ENCODE measurements at regions not wholly inside any gene's neighbourhood (a gene's known extent, or its start where the extent isn't known, plus 50 kb on each side); places are given as distances from the start of the nearest gene placed in this dataset.

DNA sequence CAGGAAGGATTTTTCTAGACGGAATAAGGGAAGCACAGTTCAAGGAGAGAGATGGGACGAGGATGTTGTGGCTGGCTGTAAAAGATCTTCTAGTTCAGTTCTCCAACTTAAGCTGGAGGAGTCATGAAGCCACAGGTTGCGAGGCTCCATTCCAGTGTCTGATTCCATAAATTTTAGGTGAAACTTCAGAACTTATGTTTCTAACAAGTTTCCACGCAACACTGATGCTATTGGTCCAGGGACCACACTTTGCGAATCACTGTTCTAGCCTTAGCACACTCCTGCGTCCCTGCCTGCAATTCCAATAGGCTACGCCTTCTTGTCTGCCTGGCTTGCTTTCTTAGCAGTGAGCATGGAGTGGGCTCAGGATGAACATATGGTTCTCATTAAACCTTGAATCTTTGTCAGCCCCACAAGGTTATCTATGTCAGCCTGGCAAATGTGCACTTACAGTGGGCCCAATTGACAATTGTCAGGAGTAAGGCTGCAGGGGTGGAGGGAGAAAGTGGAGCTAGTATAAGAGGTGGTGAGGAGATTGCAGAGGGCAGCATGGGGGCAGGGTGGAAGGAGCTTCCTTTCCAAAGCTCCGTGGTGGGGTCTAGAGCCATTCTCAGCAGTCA lies 438.1 kb upstream of the ST6GAL2 start:
- Histone ChIP-seq H3K4me3 (ENCODE audit: low read length) (no peak overlapping the region), H3K27me3 (ENCODE audit: control insufficient read depth in 1 of 2, insufficient read depth in 2 of 2, low read length in 2 of 2) (no peaks in the 10 kb centered on the region), H3K9me3 (ENCODE audit: control insufficient read depth in 1 of 2, insufficient read depth in 1 of 2, low read length in 2 of 2) (peaks cover 0 to 11% of the 10 kb centered on the region in 2 experiments), H3K27ac (ENCODE audit: low read depth in 1 of 2, low read length in 2 of 2) (no peak overlapping the region), H3K4me1 (ENCODE audit: insufficient read depth, low read length) (no peaks in the 10 kb centered on the region), H3K36me3 (ENCODE audit: insufficient read depth, low read length) (no peaks in the 10 kb centered on the region)
- CTCF ChIA-PET, result no interaction called here
- no peaks in the 10 kb centered on the region for H3K4me1 Mint-ChIP-seq (ENCODE audit: low read depth)
- POLR2A ChIA-PET, result no interaction called here
- H3K4me3 Mint-ChIP-seq, result no peak overlapping the region
- ATAC-seq (ENCODE audit: poor library complexity), result no peak
- no peaks in the 10 kb centered on the region for H3K27me3 Mint-ChIP-seq
- no peak for DNase-seq
- H3K36me3 Mint-ChIP-seq (ENCODE audit: low read depth), result no peaks in the 10 kb centered on the region
- TF ChIP-seq, protein P1, sequence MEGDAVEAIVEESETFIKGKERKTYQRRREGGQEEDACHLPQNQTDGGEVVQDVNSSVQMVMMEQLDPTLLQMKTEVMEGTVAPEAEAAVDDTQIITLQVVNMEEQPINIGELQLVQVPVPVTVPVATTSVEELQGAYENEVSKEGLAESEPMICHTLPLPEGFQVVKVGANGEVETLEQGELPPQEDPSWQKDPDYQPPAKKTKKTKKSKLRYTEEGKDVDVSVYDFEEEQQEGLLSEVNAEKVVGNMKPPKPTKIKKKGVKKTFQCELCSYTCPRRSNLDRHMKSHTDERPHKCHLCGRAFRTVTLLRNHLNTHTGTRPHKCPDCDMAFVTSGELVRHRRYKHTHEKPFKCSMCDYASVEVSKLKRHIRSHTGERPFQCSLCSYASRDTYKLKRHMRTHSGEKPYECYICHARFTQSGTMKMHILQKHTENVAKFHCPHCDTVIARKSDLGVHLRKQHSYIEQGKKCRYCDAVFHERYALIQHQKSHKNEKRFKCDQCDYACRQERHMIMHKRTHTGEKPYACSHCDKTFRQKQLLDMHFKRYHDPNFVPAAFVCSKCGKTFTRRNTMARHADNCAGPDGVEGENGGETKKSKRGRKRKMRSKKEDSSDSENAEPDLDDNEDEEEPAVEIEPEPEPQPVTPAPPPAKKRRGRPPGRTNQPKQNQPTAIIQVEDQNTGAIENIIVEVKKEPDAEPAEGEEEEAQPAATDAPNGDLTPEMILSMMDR (IDR thresholded peaks at IDR 0.05), result no peak
- no peak overlapping the region for H3K27ac Mint-ChIP-seq
- intact Hi-C loops (cut with DNase I, micrococcal nuclease), result no loop called here
- H3K9me3 Mint-ChIP-seq, result peaks cover 4% of the 10 kb centered on the region

DNA sequence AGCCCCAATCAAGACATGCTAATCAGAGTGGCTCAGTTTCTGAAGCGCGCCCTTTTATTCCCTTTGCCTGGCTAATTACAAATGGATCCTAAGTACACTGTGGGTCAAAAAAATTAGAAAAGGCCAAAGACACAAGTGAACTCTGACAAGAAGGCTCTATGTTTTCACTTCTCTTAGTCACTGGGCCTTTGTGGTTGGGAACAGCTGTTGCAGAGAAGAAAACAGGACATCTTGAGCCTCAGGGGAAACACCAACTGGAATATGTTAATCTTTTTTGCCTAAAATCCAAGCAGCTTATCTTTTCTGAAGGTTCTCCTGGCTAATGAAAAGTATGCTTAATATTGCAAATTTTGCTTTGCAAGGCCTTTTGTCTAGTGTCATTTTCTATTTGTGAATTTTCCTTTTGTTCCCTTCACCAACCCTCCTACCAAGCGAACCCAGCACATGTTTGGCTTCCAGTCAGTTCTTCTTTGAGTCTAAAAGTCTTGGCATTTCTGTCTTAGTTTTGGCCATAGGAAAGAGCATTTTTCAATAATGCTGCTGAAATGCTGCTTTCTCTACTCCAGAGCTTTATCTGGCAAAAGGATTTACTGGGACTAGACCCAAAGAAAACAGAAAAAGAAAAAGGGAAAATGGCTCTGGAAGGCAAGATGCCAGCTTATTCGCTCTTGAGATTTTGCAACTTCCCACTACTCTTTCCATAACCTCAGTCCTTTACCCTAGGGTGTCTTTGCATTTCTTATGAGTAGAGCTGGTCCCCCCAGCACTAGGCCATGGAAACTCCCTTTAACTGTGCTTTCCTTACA lies 440.2 kb upstream of the ST6GAL2 start:
- Histone ChIP-seq H3K4me1 (ENCODE audit: insufficient read depth, low read length) (no peaks in the 10 kb centered on the region), H3K36me3 (ENCODE audit: insufficient read depth, low read length) (no peaks in the 10 kb centered on the region), H3K27me3 (ENCODE audit: control insufficient read depth in 1 of 2, insufficient read depth in 2 of 2, low read length in 2 of 2) (no peaks in the 10 kb centered on the region), H3K27ac (ENCODE audit: low read depth in 1 of 2, low read length in 2 of 2) (no peak overlapping the region), H3K4me3 (ENCODE audit: low read length) (no peak overlapping the region), H3K9me3 (ENCODE audit: control insufficient read depth in 1 of 2, insufficient read depth in 1 of 2, low read length in 2 of 2) (peaks cover 0 to 8% of the 10 kb centered on the region in 2 experiments)
- CTCF ChIA-PET, result interaction anchor here (1.0 kb wide), 1 partner anchor 33 kb away, joined by 3 read pairs; no protein-coding TSS in a partner anchor
- TF ChIP-seq, protein P1 (IDR thresholded peaks at IDR 0.05), result no peak
- ATAC-seq (ENCODE audit: poor library complexity) (no peak), DNase-seq (no peak)
- no peak overlapping the region for H3K4me3 Mint-ChIP-seq
- intact Hi-C loops (cut with DNase I, micrococcal nuclease), result no loop called here
- H3K4me1 Mint-ChIP-seq (ENCODE audit: low read depth), result no peaks in the 10 kb centered on the region
- POLR2A ChIA-PET, result no interaction called here
- H3K9me3 Mint-ChIP-seq, result peaks cover 7% of the 10 kb centered on the region
- H3K27me3 Mint-ChIP-seq, result no peaks in the 10 kb centered on the region
- H3K27ac Mint-ChIP-seq, result no peak overlapping the region
- no peaks in the 10 kb centered on the region for H3K36me3 Mint-ChIP-seq (ENCODE audit: low read depth)

DNA sequence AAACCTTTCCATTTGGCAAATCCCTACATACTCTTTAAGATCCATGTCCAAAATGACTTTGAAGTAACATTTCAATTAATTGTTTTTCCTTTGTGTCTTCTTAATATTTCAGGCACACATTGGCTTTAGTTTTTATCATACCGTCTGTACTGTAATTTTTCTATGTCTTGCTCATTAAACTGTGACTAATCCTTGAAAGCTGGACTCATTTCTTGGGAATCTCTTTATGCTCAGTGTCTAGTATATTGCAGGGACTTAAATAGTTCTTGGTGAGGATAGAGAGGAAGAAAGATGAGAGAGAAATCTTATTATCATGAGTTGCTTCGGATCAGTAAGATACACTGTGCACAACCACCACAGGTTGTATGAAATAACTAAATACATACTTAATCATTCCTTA lies 448.3 kb upstream of the ST6GAL2 start:
- no peak overlapping the region for H3K4me3 Mint-ChIP-seq
- ChIA-PET POLR2A (no interaction called here), CTCF (no interaction called here)
- DNase-seq (no peak), ATAC-seq (ENCODE audit: poor library complexity) (no peak)
- TF ChIP-seq, protein P1 (IDR thresholded peaks at IDR 0.05), result no peak
- no peak overlapping the region for H3K27ac Mint-ChIP-seq
- Histone ChIP-seq H3K36me3 (ENCODE audit: insufficient read depth, low read length) (no peaks in the 10 kb centered on the region), H3K27ac (ENCODE audit: low read depth in 1 of 2, low read length in 2 of 2) (no peak overlapping the region), H3K9me3 (ENCODE audit: control insufficient read depth in 1 of 2, insufficient read depth in 1 of 2, low read length in 2 of 2) (peaks cover 0 to 6% of the 10 kb centered on the region in 2 experiments), H3K4me3 (ENCODE audit: low read length) (no peak overlapping the region), H3K27me3 (ENCODE audit: control insufficient read depth in 1 of 2, insufficient read depth in 2 of 2, low read length in 2 of 2) (no peaks in the 10 kb centered on the region), H3K4me1 (ENCODE audit: insufficient read depth, low read length) (no peaks in the 10 kb centered on the region)
- intact Hi-C loops (cut with DNase I, micrococcal nuclease), result no loop called here
- peaks cover 6% of the 10 kb centered on the region for H3K9me3 Mint-ChIP-seq
- H3K27me3 Mint-ChIP-seq, result no peaks in the 10 kb centered on the region
- H3K36me3 Mint-ChIP-seq (ENCODE audit: low read depth), result no peaks in the 10 kb centered on the region
- H3K4me1 Mint-ChIP-seq (ENCODE audit: low read depth), result no peaks in the 10 kb centered on the region
